ENCODE measurements at regions not wholly inside any gene's neighbourhood (a gene's known extent, or its start where the extent isn't known, plus 50 kb on each side); places are given as distances from the start of the nearest gene placed in this dataset.

DNA sequence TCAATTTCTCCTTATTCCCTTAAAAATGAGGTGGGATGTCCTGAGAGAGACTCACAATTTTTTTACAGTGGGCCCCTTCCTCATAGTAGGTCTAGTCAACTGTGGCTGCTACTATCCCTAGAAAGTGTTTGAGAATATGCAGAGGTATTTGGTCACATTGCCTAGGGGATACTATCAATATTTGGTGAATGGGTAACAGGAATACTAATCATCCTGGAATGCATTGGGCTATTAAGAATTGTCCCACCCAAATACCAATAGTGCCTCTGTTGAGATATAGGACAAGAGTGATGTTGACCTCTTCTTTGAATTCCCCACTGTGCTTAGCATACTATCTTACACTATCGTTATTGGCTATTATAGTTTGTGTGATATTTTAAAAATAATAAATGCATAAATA lies 389.4 kb downstream of the DIPK2A start:
- Histone ChIP-seq H3K27ac (ENCODE audit: low read depth in 1 of 2, low read length in 2 of 2) (no peak overlapping the region), H3K36me3 (ENCODE audit: insufficient read depth, low read length) (no peaks in the 10 kb centered on the region), H3K4me3 (ENCODE audit: low read length) (no peak overlapping the region), H3K27me3 (ENCODE audit: control insufficient read depth in 1 of 2, insufficient read depth in 2 of 2, low read length in 2 of 2) (no peaks in the 10 kb centered on the region), H3K4me1 (ENCODE audit: insufficient read depth, low read length) (no peaks in the 10 kb centered on the region), H3K9me3 (ENCODE audit: control insufficient read depth in 1 of 2, insufficient read depth in 1 of 2, low read length in 2 of 2) (no peaks in the 10 kb centered on the region)
- Mint-ChIP-seq H3K27me3 (no peaks in the 10 kb centered on the region), H3K4me3 (no peak overlapping the region), H3K9me3 (peaks cover 6% of the 10 kb centered on the region), H3K27ac (no peak overlapping the region), H3K36me3 (ENCODE audit: low read depth) (no peaks in the 10 kb centered on the region), H3K4me1 (ENCODE audit: low read depth) (no peaks in the 10 kb centered on the region)
- no peak for ATAC-seq (ENCODE audit: poor library complexity)
- intact Hi-C loops (cut with DNase I, micrococcal nuclease) = no loop called here
- TF ChIP-seq, protein P1, sequence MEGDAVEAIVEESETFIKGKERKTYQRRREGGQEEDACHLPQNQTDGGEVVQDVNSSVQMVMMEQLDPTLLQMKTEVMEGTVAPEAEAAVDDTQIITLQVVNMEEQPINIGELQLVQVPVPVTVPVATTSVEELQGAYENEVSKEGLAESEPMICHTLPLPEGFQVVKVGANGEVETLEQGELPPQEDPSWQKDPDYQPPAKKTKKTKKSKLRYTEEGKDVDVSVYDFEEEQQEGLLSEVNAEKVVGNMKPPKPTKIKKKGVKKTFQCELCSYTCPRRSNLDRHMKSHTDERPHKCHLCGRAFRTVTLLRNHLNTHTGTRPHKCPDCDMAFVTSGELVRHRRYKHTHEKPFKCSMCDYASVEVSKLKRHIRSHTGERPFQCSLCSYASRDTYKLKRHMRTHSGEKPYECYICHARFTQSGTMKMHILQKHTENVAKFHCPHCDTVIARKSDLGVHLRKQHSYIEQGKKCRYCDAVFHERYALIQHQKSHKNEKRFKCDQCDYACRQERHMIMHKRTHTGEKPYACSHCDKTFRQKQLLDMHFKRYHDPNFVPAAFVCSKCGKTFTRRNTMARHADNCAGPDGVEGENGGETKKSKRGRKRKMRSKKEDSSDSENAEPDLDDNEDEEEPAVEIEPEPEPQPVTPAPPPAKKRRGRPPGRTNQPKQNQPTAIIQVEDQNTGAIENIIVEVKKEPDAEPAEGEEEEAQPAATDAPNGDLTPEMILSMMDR (IDR thresholded peaks at IDR 0.05) = no peak
- ChIA-PET POLR2A (no interaction called here), CTCF (no interaction called here)
- DNase-seq = no peak

- no peak overlapping the region for H3K4me3 Mint-ChIP-seq
- Histone ChIP-seq H3K4me3 (ENCODE audit: low read length) (no peak overlapping the region), H3K27me3 (ENCODE audit: control insufficient read depth in 1 of 2, insufficient read depth in 2 of 2, low read length in 2 of 2) (no peaks in the 10 kb centered on the region), H3K4me1 (ENCODE audit: insufficient read depth, low read length) (no peaks in the 10 kb centered on the region), H3K9me3 (ENCODE audit: control insufficient read depth in 1 of 2, insufficient read depth in 1 of 2, low read length in 2 of 2) (no peaks in the 10 kb centered on the region), H3K27ac (ENCODE audit: low read depth in 1 of 2, low read length in 2 of 2) (no peak overlapping the region), H3K36me3 (ENCODE audit: insufficient read depth, low read length) (no peaks in the 10 kb centered on the region)
- TF ChIP-seq, protein P1 (IDR thresholded peaks at IDR 0.05) = no peak
- ChIA-PET CTCF (no interaction called here), POLR2A (no interaction called here)
- intact Hi-C loops (cut with DNase I, micrococcal nuclease) = no loop called here
- no peak overlapping the region for H3K27ac Mint-ChIP-seq
- H3K27me3 Mint-ChIP-seq = no peaks in the 10 kb centered on the region
- DNase-seq = no peak
- H3K36me3 Mint-ChIP-seq (ENCODE audit: low read depth) = no peaks in the 10 kb centered on the region
- no peaks in the 10 kb centered on the region for H3K4me1 Mint-ChIP-seq (ENCODE audit: low read depth)
- no peak for ATAC-seq (ENCODE audit: poor library complexity)
- H3K9me3 Mint-ChIP-seq = peaks cover 9% of the 10 kb centered on the region
These were observed 390.5 kb downstream of the DIPK2A start for GRCh38 chr3:144362126-144362525.

- no peak overlapping the region for H3K27ac Mint-ChIP-seq
- TF ChIP-seq, protein P1 (IDR thresholded peaks at IDR 0.05) = no peak
- peaks cover 15% of the 10 kb centered on the region for H3K9me3 Mint-ChIP-seq
- Histone ChIP-seq H3K36me3 (ENCODE audit: insufficient read depth, low read length) (no peaks in the 10 kb centered on the region), H3K27me3 (ENCODE audit: control insufficient read depth in 1 of 2, insufficient read depth in 2 of 2, low read length in 2 of 2) (no peaks in the 10 kb centered on the region), H3K9me3 (ENCODE audit: control insufficient read depth in 1 of 2, insufficient read depth in 1 of 2, low read length in 2 of 2) (peaks cover 3 to 8% of the 10 kb centered on the region in 2 experiments), H3K4me1 (ENCODE audit: insufficient read depth, low read length) (no peaks in the 10 kb centered on the region), H3K27ac (ENCODE audit: low read depth in 1 of 2, low read length in 2 of 2) (no peak overlapping the region), H3K4me3 (ENCODE audit: low read length) (no peak overlapping the region)
- no peak for ATAC-seq (ENCODE audit: poor library complexity)
- intact Hi-C loops (cut with DNase I, micrococcal nuclease) = no loop called here
- no peaks in the 10 kb centered on the region for H3K27me3 Mint-ChIP-seq
- ChIA-PET CTCF (no interaction called here), POLR2A (no interaction called here)
- H3K36me3 Mint-ChIP-seq (ENCODE audit: low read depth) = no peaks in the 10 kb centered on the region
- H3K4me1 Mint-ChIP-seq (ENCODE audit: low read depth) = no peaks in the 10 kb centered on the region
- DNase-seq = no peak
- no peak overlapping the region for H3K4me3 Mint-ChIP-seq
These were observed 392.2 kb downstream of the DIPK2A start for GRCh38 chr3:144363856-144364255.
